Activated CD8-positive, alpha-beta memory T cell treated with anti-CD3 and anti-CD28 coated beads, Interleukin-2, amount 10 ng/mL, durations not matched to agents 7 days and 5 days (primary cell): ENCODE measurements at regions not wholly inside any gene's neighbourhood (a gene's known extent, or its start where the extent isn't known, plus 50 kb on each side); places are given as distances from the start of the nearest gene placed in this dataset.

Experiments
- ATAC-seq: fragments of 150-1000 bp; cut with Tn5 transposase; one replicate; pipeline ENCODE4 v1.10.0; 2021; ENCODE audit warnings: moderate library complexity
- CTCF ChIA-PET: fragments of 350-600 bp; sonication (Branson Sonifier 250); formaldehyde crosslinking; loops from one replicate; lab custom pipeline; 2021; ENCODE audit warnings: antibody characterized with exemption; lab: Charles Lee
- DNase-seq: peaks from one replicate; pipeline ENCODE4 v3.0.0-alpha.2; 2020
- H3K27ac Mint-ChIP-seq: one replicate; pipeline ENCODE4 v1.8.0; 2021; ENCODE audit warnings: mild to moderate bottlenecking, mixed read lengths
- H3K27me3 Mint-ChIP-seq: one replicate; pipeline ENCODE4 v1.8.0; 2021; ENCODE audit warnings: mixed read lengths
- H3K36me3 Mint-ChIP-seq: one replicate; pipeline ENCODE4 v1.8.0; 2021; ENCODE audit warnings: mild to moderate bottlenecking, mixed read lengths
- H3K4me1 Mint-ChIP-seq: one replicate; pipeline ENCODE4 v1.8.0; 2021; ENCODE audit warnings: mixed read lengths
- H3K4me3 Mint-ChIP-seq: one replicate; pipeline ENCODE4 v1.8.0; 2021; ENCODE audit warnings: mild to moderate bottlenecking, moderate library complexity, mixed read lengths
- H3K9me3 Mint-ChIP-seq: one replicate; pipeline ENCODE4 v1.8.0; 2022; ENCODE audit warnings: low read depth, mixed read lengths

- H3K4me3 Mint-ChIP-seq: no peak overlapping the region
- H3K27me3 Mint-ChIP-seq: no peaks in the 10 kb centered on the region
- DNase-seq: no peak
- H3K27ac Mint-ChIP-seq: no peak overlapping the region
- CTCF ChIA-PET: no interaction called here
- ATAC-seq: no peak
- peaks cover 4% of the 10 kb centered on the region for H3K9me3 Mint-ChIP-seq
- H3K4me1 Mint-ChIP-seq: no peaks in the 10 kb centered on the region
- no peaks in the 10 kb centered on the region for H3K36me3 Mint-ChIP-seq
Measured at GRCh38 chr6:18897350-18897749, 510.2 kb downstream of the RNF144B start.

- no peaks in the 10 kb centered on the region for H3K4me1 Mint-ChIP-seq
- H3K36me3 Mint-ChIP-seq: no peaks in the 10 kb centered on the region
- H3K9me3 Mint-ChIP-seq: peaks cover 4% of the 10 kb centered on the region
- no peak overlapping the region for H3K4me3 Mint-ChIP-seq
- DNase-seq (no peak), ATAC-seq (no peak)
- CTCF ChIA-PET: no interaction called here
- no peaks in the 10 kb centered on the region for H3K27me3 Mint-ChIP-seq
- H3K27ac Mint-ChIP-seq: no peak overlapping the region
Measured at GRCh38 chr6:18904681-18905080, 517.5 kb downstream of the RNF144B start.

- CTCF ChIA-PET: no interaction called here
- ATAC-seq: no peak
- peaks cover 5% of the 10 kb centered on the region for H3K9me3 Mint-ChIP-seq
- no peaks in the 10 kb centered on the region for H3K4me1 Mint-ChIP-seq
- no peak for DNase-seq
- H3K36me3 Mint-ChIP-seq: no peaks in the 10 kb centered on the region
- no peak overlapping the region for H3K4me3 Mint-ChIP-seq
- no peak overlapping the region for H3K27ac Mint-ChIP-seq
- no peaks in the 10 kb centered on the region for H3K27me3 Mint-ChIP-seq
Measured at GRCh38 chr6:18920701-18921100, 533.6 kb downstream of the RNF144B start.

- ATAC-seq (no peak), DNase-seq (no peak)
- no peak overlapping the region for H3K27ac Mint-ChIP-seq
- no peaks in the 10 kb centered on the region for H3K36me3 Mint-ChIP-seq
- peaks cover 2% of the 10 kb centered on the region for H3K9me3 Mint-ChIP-seq
- CTCF ChIA-PET: no interaction called here
- no peak overlapping the region for H3K4me3 Mint-ChIP-seq
- no peaks in the 10 kb centered on the region for H3K4me1 Mint-ChIP-seq
- no peaks in the 10 kb centered on the region for H3K27me3 Mint-ChIP-seq
Measured at GRCh38 chr6:18931086-18931485, 543.9 kb downstream of the RNF144B start.

GRCh38 chr6:18958146-18958545, 571.0 kb downstream of the RNF144B start:
- H3K27ac Mint-ChIP-seq: no peak overlapping the region
- no peaks in the 10 kb centered on the region for H3K4me1 Mint-ChIP-seq
- no peaks in the 10 kb centered on the region for H3K36me3 Mint-ChIP-seq
- H3K4me3 Mint-ChIP-seq: no peak overlapping the region
- peaks cover 3% of the 10 kb centered on the region for H3K9me3 Mint-ChIP-seq
- ATAC-seq: no peak
- no peak for DNase-seq
- no peaks in the 10 kb centered on the region for H3K27me3 Mint-ChIP-seq
- CTCF ChIA-PET: no interaction called here

GRCh38 chr6:18961566-18961965, 574.4 kb downstream of the RNF144B start:
- H3K9me3 Mint-ChIP-seq: peaks cover 9% of the 10 kb centered on the region
- no peak for DNase-seq
- ATAC-seq: no peak
- CTCF ChIA-PET: no interaction called here
- H3K4me1 Mint-ChIP-seq: no peaks in the 10 kb centered on the region
- H3K4me3 Mint-ChIP-seq: no peak overlapping the region
- no peaks in the 10 kb centered on the region for H3K36me3 Mint-ChIP-seq
- no peak overlapping the region for H3K27ac Mint-ChIP-seq
- no peaks in the 10 kb centered on the region for H3K27me3 Mint-ChIP-seq

GRCh38 chr6:18962361-18962905, 575.3 kb downstream of the RNF144B start:
- Mint-ChIP-seq H3K4me3 (no peak overlapping the region), H3K36me3 (no peaks in the 10 kb centered on the region), H3K27ac (no peak overlapping the region)

GRCh38 chr6:18963439-18963838, 576.3 kb downstream of the RNF144B start:
- Mint-ChIP-seq H3K4me1 (no peaks in the 10 kb centered on the region), H3K36me3 (no peaks in the 10 kb centered on the region), H3K4me3 (no peak overlapping the region), H3K27me3 (no peaks in the 10 kb centered on the region), H3K27ac (no peak overlapping the region), H3K9me3 (peaks cover 6% of the 10 kb centered on the region)
- ATAC-seq (no peak), DNase-seq (no peak)
- CTCF ChIA-PET: no interaction called here

More at GRCh38 chr6:18962361-18962905, 575.3 kb downstream of the RNF144B start:
- H3K4me1 Mint-ChIP-seq: no peaks in the 10 kb centered on the region
- no peak for ATAC-seq
- DNase-seq: no peak
- peaks cover 6% of the 10 kb centered on the region for H3K9me3 Mint-ChIP-seq
- CTCF ChIA-PET: no interaction called here
- H3K27me3 Mint-ChIP-seq: no peaks in the 10 kb centered on the region

GRCh38 chr6:18973251-18973650, 586.1 kb downstream of the RNF144B start:
- Mint-ChIP-seq H3K9me3 (peaks cover 4% of the 10 kb centered on the region), H3K4me3 (no peak overlapping the region), H3K27ac (no peak overlapping the region), H3K27me3 (no peaks in the 10 kb centered on the region), H3K36me3 (no peaks in the 10 kb centered on the region), H3K4me1 (no peaks in the 10 kb centered on the region)
- CTCF ChIA-PET: no interaction called here
- ATAC-seq (no peak), DNase-seq (no peak)

- CTCF ChIA-PET: interaction anchor here (0.9 kb wide), 1 partner anchor 16 kb away, joined by 4 read pairs; no protein-coding TSS in a partner anchor
- no peak for ATAC-seq
Measured at GRCh38 chr6:18976091-18976490, 588.9 kb downstream of the RNF144B start.

GRCh38 chr6:18976966-18977365, 589.8 kb downstream of the RNF144B start:
- peaks cover 1% of the 10 kb centered on the region for H3K9me3 Mint-ChIP-seq
- no peaks in the 10 kb centered on the region for H3K36me3 Mint-ChIP-seq
- no peak for ATAC-seq
- DNase-seq: no peak
- H3K4me1 Mint-ChIP-seq: no peaks in the 10 kb centered on the region
- no peak overlapping the region for H3K4me3 Mint-ChIP-seq
- CTCF ChIA-PET: interaction anchor here (0.9 kb wide), 1 partner anchor 15 kb away, joined by 4 read pairs; no protein-coding TSS in a partner anchor
- no peak overlapping the region for H3K27ac Mint-ChIP-seq
- no peaks in the 10 kb centered on the region for H3K27me3 Mint-ChIP-seq

More at GRCh38 chr6:18976091-18976490, 588.9 kb downstream of the RNF144B start:
- no peak overlapping the region for H3K27ac Mint-ChIP-seq
- H3K36me3 Mint-ChIP-seq: no peaks in the 10 kb centered on the region
- no peak overlapping the region for H3K4me3 Mint-ChIP-seq
- no peak for DNase-seq
- no peaks in the 10 kb centered on the region for H3K27me3 Mint-ChIP-seq
- peaks cover 1% of the 10 kb centered on the region for H3K9me3 Mint-ChIP-seq
- H3K4me1 Mint-ChIP-seq: no peaks in the 10 kb centered on the region

- H3K36me3 Mint-ChIP-seq: no peaks in the 10 kb centered on the region
- CTCF ChIA-PET: no interaction called here
- ATAC-seq (no peak), DNase-seq (no peak)
- peaks cover 1% of the 10 kb centered on the region for H3K9me3 Mint-ChIP-seq
- H3K4me1 Mint-ChIP-seq: no peaks in the 10 kb centered on the region
- H3K4me3 Mint-ChIP-seq: no peak overlapping the region
- no peaks in the 10 kb centered on the region for H3K27me3 Mint-ChIP-seq
- H3K27ac Mint-ChIP-seq: no peak overlapping the region
Measured at GRCh38 chr6:18978337-18979128, 591.4 kb downstream of the RNF144B start.

- Mint-ChIP-seq H3K4me3 (no peak overlapping the region), H3K9me3 (no peaks in the 10 kb centered on the region), H3K4me1 (no peaks in the 10 kb centered on the region), H3K27ac (no peak overlapping the region), H3K27me3 (no peaks in the 10 kb centered on the region), H3K36me3 (no peaks in the 10 kb centered on the region)
- no peak for ATAC-seq
- no peak for DNase-seq
- CTCF ChIA-PET: no interaction called here
Measured at GRCh38 chr6:18985061-18985460, 597.9 kb downstream of the RNF144B start.

- ATAC-seq: no peak
- Mint-ChIP-seq H3K27me3 (no peaks in the 10 kb centered on the region), H3K36me3 (no peaks in the 10 kb centered on the region), H3K4me1 (no peaks in the 10 kb centered on the region), H3K27ac (no peak overlapping the region), H3K4me3 (no peak overlapping the region), H3K9me3 (no peaks in the 10 kb centered on the region)
- CTCF ChIA-PET: no interaction called here
- no peak for DNase-seq
Measured at GRCh38 chr6:18985996-18986395, 598.8 kb downstream of the RNF144B start.
